ENCODE measurements at regions not wholly inside any gene's neighbourhood (a gene's known extent, or its start where the extent isn't known, plus 50 kb on each side); places are given as distances from the start of the nearest gene placed in this dataset.

DNA sequence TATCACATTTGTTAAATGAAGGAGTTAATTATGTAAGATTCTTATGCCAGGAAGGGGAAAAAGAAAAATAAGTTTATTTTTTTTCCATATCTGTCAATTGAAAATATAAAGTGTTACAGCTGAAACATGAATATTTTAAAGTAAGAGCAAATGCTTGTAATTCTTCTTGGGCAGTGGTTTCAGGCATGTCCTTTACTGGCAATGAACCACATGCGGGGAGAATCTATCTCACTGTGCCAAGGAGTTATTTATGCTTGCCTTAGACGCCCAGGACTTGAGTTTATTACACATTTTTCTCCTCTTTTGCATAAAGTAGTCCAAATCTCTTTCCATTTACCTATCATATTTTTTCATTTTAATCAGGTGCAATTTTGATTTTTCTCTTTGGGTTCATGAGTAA is 207.8 kb upstream of the NRIP1 start:
- Histone ChIP-seq H3K27ac (no peak overlapping the region), H3K9me3 (no peaks in the 10 kb centered on the region), H3K27me3 (ENCODE audit: insufficient read depth in 3 of 3, low read length in 2 of 3) (no peaks in the 10 kb centered on the region), H3K4me1 (peaks cover 5% of the 10 kb centered on the region), H3K4me3 (no peak overlapping the region), H3K36me3 (ENCODE audit: insufficient read depth in 1 of 2, low read depth in 1 of 2) (no peaks in the 10 kb centered on the region)
- intact Hi-C loops (cut with DNase I), result no loop called here
- ATAC-seq, result no peak
- 19 to 35% (median 24%) methylated on average over 2 of the region's 2 CpGs for WGBS, 3 donors
- DNase-seq, result no peak
- TF ChIP-seq, protein P1, sequence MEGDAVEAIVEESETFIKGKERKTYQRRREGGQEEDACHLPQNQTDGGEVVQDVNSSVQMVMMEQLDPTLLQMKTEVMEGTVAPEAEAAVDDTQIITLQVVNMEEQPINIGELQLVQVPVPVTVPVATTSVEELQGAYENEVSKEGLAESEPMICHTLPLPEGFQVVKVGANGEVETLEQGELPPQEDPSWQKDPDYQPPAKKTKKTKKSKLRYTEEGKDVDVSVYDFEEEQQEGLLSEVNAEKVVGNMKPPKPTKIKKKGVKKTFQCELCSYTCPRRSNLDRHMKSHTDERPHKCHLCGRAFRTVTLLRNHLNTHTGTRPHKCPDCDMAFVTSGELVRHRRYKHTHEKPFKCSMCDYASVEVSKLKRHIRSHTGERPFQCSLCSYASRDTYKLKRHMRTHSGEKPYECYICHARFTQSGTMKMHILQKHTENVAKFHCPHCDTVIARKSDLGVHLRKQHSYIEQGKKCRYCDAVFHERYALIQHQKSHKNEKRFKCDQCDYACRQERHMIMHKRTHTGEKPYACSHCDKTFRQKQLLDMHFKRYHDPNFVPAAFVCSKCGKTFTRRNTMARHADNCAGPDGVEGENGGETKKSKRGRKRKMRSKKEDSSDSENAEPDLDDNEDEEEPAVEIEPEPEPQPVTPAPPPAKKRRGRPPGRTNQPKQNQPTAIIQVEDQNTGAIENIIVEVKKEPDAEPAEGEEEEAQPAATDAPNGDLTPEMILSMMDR (IDR thresholded peaks at IDR 0.05), result no peak

DNA sequence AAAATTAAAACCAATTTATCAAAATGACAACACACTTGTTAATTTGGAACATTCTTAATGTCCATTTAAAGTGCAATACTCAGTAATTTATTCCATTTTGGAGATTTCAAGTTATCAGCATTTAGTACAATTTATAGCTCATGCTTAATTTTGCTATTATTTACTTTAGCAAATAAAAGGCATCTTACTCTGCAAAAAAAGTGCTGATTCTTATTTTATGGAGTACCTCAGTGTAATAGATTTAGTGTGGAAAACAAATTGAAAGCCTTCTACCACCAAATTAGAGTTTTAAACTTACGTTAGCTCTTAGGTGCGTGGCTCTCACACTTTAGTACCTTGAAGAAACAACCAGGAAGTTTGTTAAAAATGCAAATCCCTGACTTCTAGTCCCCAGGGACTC is 208.4 kb upstream of the NRIP1 start:
- Histone ChIP-seq H3K36me3 (ENCODE audit: insufficient read depth in 1 of 2, low read depth in 1 of 2) (no peaks in the 10 kb centered on the region), H3K4me3 (no peak overlapping the region), H3K27ac (no peak overlapping the region), H3K27me3 (ENCODE audit: insufficient read depth in 3 of 3, low read length in 2 of 3) (no peaks in the 10 kb centered on the region), H3K9me3 (no peaks in the 10 kb centered on the region), H3K4me1 (peaks cover 5% of the 10 kb centered on the region)
- no peak for DNase-seq
- intact Hi-C loops (cut with DNase I), result no loop called here
- no peak for ATAC-seq
- TF ChIP-seq, protein P1 (IDR thresholded peaks at IDR 0.05), result no peak
- WGBS, 3 donors, result 95 to 99% (median 98%) methylated on average over 2 of the region's 2 CpGs

DNA sequence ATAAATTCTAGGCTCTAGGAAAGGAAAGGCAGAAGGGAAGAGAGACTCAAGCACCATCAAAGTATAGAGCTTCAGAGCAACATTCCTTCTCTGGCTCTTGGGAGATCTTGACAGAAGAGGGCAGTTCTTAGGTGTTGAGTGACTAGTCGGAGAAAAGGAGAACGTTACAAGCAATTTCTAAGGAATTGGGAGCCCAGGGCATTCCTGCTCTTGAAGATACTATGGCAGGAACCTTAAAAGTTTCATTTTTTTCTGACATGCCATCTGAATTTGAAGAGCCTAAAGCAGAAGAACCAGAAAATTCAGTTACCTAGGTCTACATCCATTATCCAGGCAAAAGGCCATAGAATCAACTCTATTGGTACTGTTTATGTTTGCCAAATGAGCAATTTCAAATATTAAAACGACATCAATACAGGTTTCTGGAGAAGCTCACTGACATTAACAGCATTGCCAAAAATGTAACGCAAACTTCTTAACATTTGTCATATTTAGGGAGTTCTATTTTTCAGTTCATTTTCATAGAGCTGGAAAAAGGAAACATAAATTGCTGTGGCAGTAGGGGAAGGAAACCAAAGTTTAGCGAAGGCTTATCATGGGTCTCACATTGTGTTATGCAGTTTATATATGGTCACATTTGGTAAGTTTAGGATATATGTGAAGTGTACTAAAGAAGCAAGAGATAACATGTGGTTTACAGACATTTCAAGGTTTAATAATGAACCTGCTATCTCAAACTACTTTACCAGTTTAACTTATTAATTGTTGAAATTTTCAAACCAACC is 210.1 kb upstream of the NRIP1 start:
- Histone ChIP-seq H3K9me3 (no peaks in the 10 kb centered on the region), H3K4me3 (no peak overlapping the region), H3K27ac (no peak overlapping the region), H3K36me3 (ENCODE audit: insufficient read depth in 1 of 2, low read depth in 1 of 2) (no peaks in the 10 kb centered on the region), H3K4me1 (peaks cover 5% of the 10 kb centered on the region), H3K27me3 (ENCODE audit: insufficient read depth in 3 of 3, low read length in 2 of 3) (no peaks in the 10 kb centered on the region)
- DNase-seq, result no peak
- intact Hi-C loops (cut with DNase I), result no loop called here
- ATAC-seq, result no peak
- TF ChIP-seq, protein P1 (IDR thresholded peaks at IDR 0.05), result no peak
- 85 to 87% (median 87%) methylated on average over 5 of the region's 5 CpGs for WGBS, 3 donors

DNA sequence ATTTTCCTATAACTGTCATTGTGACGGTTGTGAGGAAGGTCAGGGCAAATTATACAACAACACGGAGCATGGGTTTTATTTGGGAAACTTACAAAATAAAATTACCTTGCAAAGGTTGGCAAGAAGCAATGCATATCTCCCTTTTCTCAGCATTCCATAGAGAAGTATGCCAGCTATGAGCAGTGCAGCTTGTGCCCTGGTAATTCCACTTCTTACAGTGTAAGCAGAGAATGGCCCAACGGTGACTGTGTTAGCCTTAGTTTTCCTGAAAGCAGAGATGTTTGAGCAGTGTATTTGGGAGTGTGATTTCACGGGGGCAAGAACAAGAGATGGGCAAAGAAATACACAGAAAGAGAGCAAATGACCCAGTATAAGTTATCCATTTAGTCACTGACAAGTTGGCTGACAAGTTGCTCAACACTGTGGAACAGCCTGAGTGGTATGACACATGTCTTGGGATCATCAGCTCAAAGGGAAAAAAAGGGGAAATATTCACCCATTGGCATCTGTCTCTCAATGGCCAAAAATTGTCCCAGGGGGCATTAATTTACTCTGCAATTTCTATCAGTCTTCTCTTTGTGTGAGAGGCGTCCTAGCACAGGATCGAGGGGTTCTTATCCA is 210.9 kb upstream of the NRIP1 start:
- WGBS, 3 donors, result 72 to 82% (median 74%) methylated on average over 6 of the region's 6 CpGs
- TF ChIP-seq, protein P1 (IDR thresholded peaks at IDR 0.05), result no peak

More for the DNA sequence above, 210.9 kb upstream of the NRIP1 start:
- Histone ChIP-seq H3K27me3 (ENCODE audit: insufficient read depth in 3 of 3, low read length in 2 of 3) (no peaks in the 10 kb centered on the region), H3K27ac (no peak overlapping the region), H3K36me3 (ENCODE audit: insufficient read depth in 1 of 2, low read depth in 1 of 2) (no peaks in the 10 kb centered on the region), H3K4me3 (no peak overlapping the region), H3K4me1 (peaks cover 5% of the 10 kb centered on the region), H3K9me3 (no peaks in the 10 kb centered on the region)
- ATAC-seq, result no peak
- DNase-seq, result no peak
- intact Hi-C loops (cut with DNase I), result no loop called here
